ENCODE measurements at regions not wholly inside any gene's neighbourhood (a gene's known extent, or its start where the extent isn't known, plus 50 kb on each side); places are given as distances from the start of the nearest gene placed in this dataset.

DNA sequence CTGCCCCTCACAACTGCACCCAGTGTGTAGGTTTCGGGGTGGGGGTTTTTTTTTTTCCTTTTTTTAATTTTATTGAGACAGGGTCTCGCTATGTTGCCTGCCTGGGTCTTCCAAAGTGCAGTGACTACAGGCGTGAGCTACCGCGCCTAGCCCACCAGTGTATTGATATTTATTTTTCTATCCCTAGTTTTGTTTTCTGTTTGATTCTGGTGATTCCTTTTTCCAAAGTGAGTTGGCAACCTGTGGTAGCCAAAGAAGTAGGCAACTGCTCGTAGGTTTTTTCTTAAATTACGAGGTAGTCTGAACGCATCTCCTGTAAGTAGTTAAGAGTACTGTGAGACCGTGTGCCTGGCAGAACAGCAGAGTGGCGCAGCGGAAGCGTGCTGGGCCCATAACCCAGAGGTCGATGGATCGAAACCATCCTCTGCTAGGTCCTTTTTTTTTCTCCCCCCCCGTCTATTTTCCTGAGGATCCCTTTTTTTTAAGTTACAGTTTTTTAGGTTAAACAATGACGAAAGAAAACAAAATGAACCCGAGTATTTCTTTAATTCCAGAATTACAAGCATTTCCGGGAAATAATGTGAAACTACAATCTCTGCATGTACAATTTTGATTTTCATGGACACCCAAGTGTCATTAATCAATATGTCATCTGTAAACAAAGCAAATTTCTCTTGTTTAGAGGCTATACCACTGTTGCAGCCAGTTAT, 78.7 kb upstream of the BTN3A2 start:
- CTCF ChIA-PET, result interaction anchor here (1.0 to 2.6 kb wide), 3 partner anchors 13 to 283 kb away, joined by 6 to 24 read pairs (median 7); a partner anchor contains a TSS
- Mint-ChIP-seq H3K4me3 (peak overlapping the region; percentile 86), H3K27ac (peak overlapping the region; percentile 96), H3K9me3 (peaks cover 2% of the 10 kb centered on the region), H3K27me3 (peaks cover 3% of the 10 kb centered on the region), H3K4me1 (peaks cover 29% of the 10 kb centered on the region), H3K36me3 (ENCODE audit: low read depth) (peaks cover 22% of the 10 kb centered on the region)
- peak; percentile 55 for DNase-seq
- intact Hi-C loops (cut with micrococcal nuclease), result loop anchor here (1.0 to 10.0 kb wide), 3 partner anchors 251 to 1551 kb away; partner anchors contain the start of gene ZNF184
- POLR2A ChIA-PET, result interaction anchor here (0.7 to 4.4 kb wide), 38 partner anchors 8 to 1608 kb away, joined by 3 to 340 read pairs (median 14); partner anchors contain the start of genes HMGN4 and ZNF184
- peak; percentile 11 for ATAC-seq (ENCODE audit: low read depth)
- TF ChIP-seq, protein P1, sequence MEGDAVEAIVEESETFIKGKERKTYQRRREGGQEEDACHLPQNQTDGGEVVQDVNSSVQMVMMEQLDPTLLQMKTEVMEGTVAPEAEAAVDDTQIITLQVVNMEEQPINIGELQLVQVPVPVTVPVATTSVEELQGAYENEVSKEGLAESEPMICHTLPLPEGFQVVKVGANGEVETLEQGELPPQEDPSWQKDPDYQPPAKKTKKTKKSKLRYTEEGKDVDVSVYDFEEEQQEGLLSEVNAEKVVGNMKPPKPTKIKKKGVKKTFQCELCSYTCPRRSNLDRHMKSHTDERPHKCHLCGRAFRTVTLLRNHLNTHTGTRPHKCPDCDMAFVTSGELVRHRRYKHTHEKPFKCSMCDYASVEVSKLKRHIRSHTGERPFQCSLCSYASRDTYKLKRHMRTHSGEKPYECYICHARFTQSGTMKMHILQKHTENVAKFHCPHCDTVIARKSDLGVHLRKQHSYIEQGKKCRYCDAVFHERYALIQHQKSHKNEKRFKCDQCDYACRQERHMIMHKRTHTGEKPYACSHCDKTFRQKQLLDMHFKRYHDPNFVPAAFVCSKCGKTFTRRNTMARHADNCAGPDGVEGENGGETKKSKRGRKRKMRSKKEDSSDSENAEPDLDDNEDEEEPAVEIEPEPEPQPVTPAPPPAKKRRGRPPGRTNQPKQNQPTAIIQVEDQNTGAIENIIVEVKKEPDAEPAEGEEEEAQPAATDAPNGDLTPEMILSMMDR (IDR thresholded peaks at IDR 0.05), result no peak

DNA sequence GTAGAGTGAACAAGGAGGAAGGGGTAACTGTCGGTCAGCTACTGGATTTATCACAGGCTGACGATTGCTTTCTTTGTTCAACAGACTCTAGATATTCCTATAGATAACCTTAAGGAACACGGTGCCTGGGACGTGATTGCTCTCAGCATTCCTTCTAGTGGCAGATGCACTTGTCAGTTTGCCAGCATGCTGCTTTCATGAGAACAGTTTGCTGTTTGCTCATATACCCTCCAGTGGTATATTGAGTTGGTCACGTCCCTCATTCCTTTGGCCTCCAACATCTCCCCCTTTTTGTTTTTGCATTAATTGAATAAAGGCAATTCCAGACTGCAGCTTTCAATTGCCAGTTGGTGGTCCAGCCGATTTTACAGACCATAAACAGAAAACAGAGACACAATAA, 76.8 kb upstream of the BTN3A2 start:
- H3K4me1 Mint-ChIP-seq, result peaks cover 20% of the 10 kb centered on the region
- H3K36me3 Mint-ChIP-seq (ENCODE audit: low read depth), result peaks cover 20% of the 10 kb centered on the region
- H3K27ac Mint-ChIP-seq, result no peak overlapping the region
- H3K4me3 Mint-ChIP-seq, result no peak overlapping the region
- DNase-seq (no peak), ATAC-seq (ENCODE audit: low read depth) (no peak)
- TF ChIP-seq, protein P1 (IDR thresholded peaks at IDR 0.05), result no peak
- intact Hi-C loops (cut with micrococcal nuclease), result loop anchor here (5.0 to 10.0 kb wide), 2 partner anchors 1187 to 1549 kb away; partner anchors contain the start of gene ZNF184
- CTCF ChIA-PET, result no interaction called here
- POLR2A ChIA-PET, result interaction anchor here (0.6 to 1.1 kb wide), 2 partner anchors 16 to 164 kb away, joined by 3 to 4 read pairs; a partner anchor contains a TSS
- peaks cover 3% of the 10 kb centered on the region for H3K27me3 Mint-ChIP-seq
- H3K9me3 Mint-ChIP-seq, result peaks cover 2% of the 10 kb centered on the region

- TF ChIP-seq, protein P1 (IDR thresholded peaks at IDR 0.05), result no peak
- peaks cover 6% of the 10 kb centered on the region for H3K36me3 Mint-ChIP-seq (ENCODE audit: low read depth)
- no peak for ATAC-seq (ENCODE audit: low read depth)
- peaks cover 3% of the 10 kb centered on the region for H3K27me3 Mint-ChIP-seq
- peaks cover 11% of the 10 kb centered on the region for H3K4me1 Mint-ChIP-seq
- intact Hi-C loops (cut with micrococcal nuclease), result no loop called here
- peaks cover 2% of the 10 kb centered on the region for H3K9me3 Mint-ChIP-seq
- no peak for DNase-seq
- H3K27ac Mint-ChIP-seq, result no peak overlapping the region
- no peak overlapping the region for H3K4me3 Mint-ChIP-seq
- ChIA-PET CTCF (no interaction called here), POLR2A (interaction anchor here (0.7 to 1.0 kb wide), 2 partner anchors 17 to 19 kb away, joined by 4 read pairs; no protein-coding TSS in a partner anchor)
These were observed 74.1 kb upstream of the BTN3A2 start for GRCh38 chr6:26290941-26291340.

- Mint-ChIP-seq H3K4me3 (no peak overlapping the region), H3K27ac (no peak overlapping the region), H3K9me3 (peaks cover 2% of the 10 kb centered on the region), H3K36me3 (ENCODE audit: low read depth) (no peaks in the 10 kb centered on the region), H3K4me1 (peaks cover 7% of the 10 kb centered on the region), H3K27me3 (peaks cover 2% of the 10 kb centered on the region)
- TF ChIP-seq, protein P1 (IDR thresholded peaks at IDR 0.05), result no peak
- ATAC-seq (ENCODE audit: low read depth) (no peak), DNase-seq (no peak)
- CTCF ChIA-PET, result no interaction called here
- POLR2A ChIA-PET, result no interaction called here
- intact Hi-C loops (cut with micrococcal nuclease), result no loop called here
These were observed 72.3 kb upstream of the BTN3A2 start for GRCh38 chr6:26292709-26293108.

DNA sequence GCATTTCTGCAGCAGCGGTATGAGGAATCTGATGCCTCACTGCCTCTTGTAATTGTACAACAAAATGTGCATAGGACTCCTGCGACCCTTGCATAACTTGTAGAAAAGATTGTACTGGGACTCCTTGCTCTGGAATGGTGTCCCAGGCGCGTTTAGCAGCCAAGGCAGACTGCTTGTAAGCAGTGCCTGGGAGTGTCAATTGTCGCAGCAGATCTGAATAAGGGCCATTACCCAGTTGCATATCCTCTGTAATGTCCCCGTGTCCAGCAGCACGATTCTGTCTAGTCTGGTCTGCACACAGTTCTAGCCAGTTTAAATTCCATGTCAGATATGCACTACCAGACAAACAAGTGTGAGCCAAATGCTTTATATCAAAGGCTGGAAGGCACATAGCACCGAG, 70.7 kb upstream of the BTN3A2 start:
- CTCF ChIA-PET, result no interaction called here
- POLR2A ChIA-PET, result interaction anchor here (0.7 to 1.0 kb wide), 3 partner anchors 9 to 22 kb away, joined by 3 to 4 read pairs (median 3); a partner anchor contains a TSS
- no peak overlapping the region for H3K4me3 Mint-ChIP-seq
- peaks cover 3% of the 10 kb centered on the region for H3K27me3 Mint-ChIP-seq
- no peak for DNase-seq
- H3K9me3 Mint-ChIP-seq, result no peaks in the 10 kb centered on the region
- peaks cover 7% of the 10 kb centered on the region for H3K4me1 Mint-ChIP-seq
- intact Hi-C loops (cut with micrococcal nuclease), result no loop called here
- TF ChIP-seq, protein P1 (IDR thresholded peaks at IDR 0.05), result no peak
- H3K36me3 Mint-ChIP-seq (ENCODE audit: low read depth), result no peaks in the 10 kb centered on the region
- H3K27ac Mint-ChIP-seq, result no peak overlapping the region
- ATAC-seq (ENCODE audit: low read depth), result no peak
